ENCODE measurements at regions not wholly inside any gene's neighbourhood (a gene's known extent, or its start where the extent isn't known, plus 50 kb on each side); places are given as distances from the start of the nearest gene placed in this dataset.

DNA sequence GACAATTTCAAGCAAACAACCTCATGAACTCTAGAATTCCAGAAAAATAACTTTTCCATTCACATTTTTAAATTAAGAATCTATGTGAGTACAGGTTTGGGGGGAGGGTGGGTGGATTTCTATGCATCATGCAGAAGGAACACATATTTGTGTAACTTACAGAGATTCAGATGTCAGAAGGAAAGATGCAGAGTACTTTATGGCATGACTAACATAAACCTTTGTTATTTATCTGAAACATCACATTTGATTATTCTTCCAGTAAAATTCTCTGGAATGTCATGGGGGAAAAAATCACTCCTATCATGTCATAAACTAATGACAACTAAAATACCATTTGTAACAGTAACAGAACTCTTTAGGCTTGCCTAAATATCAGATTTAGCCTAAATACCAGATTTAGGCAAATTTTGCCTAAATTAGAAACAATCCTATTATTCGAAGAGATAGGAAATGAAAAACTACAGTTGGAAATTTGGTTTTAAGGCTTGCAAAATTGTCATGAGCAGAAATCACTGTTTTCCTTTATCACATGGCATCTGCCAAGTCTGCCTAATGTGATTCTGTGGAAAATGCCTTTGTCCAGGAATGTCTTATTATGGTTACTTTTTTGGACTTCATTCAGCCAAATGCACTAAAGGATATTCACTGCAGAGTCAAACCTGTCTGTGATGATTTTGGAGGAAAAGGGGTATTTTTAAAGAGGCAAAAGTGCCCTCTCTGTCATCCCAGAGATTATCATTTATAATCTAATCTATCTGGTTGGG lies 527.7 kb upstream of the CELF2 start:
- DNase-seq (ENCODE audit: extremely low spot score, insufficient read length, low read depth) (no peak), FAIRE-seq (no peak)

DNA sequence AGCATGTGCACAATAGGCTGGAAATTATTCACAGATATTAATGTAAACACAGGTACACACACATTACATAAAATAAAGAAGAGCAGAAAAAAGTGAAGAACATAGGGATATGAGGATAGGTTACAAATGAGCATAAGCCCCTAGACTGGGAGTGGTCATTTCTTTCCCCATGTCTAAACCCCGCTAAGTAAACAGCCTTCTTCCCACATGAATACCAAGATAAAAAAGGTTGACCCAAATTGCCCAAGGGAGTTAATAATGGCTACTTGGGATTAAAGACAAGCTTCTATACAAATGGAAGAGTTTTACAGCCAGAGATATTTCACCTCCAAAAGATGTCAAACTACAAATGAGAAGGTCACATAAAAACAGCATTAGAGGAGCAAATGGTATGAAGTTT lies 527.1 kb upstream of the CELF2 start:
- DNase-seq (ENCODE audit: extremely low spot score, insufficient read length, low read depth) (no peak), FAIRE-seq (no peak)

DNA sequence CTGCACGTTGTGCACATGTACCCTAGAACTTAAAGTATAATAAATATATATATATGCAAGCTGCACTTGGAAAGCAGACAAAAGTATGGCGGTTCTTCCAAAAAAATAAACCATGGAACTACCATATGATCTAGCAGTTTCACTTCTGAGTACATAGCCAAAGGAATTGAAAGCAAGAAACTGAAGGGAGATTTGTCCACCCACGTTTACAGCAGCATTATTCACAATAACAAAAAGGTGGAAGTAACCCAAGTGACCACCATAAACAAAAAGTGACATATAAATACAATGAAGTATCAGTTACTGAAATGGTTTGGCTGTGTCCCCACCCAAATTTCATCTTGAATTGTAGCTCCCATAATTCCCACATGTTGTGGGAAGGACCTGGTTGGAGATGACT lies 525.3 kb upstream of the CELF2 start:
- FAIRE-seq: no peak
- DNase-seq (ENCODE audit: extremely low spot score, insufficient read length, low read depth): no peak

DNA sequence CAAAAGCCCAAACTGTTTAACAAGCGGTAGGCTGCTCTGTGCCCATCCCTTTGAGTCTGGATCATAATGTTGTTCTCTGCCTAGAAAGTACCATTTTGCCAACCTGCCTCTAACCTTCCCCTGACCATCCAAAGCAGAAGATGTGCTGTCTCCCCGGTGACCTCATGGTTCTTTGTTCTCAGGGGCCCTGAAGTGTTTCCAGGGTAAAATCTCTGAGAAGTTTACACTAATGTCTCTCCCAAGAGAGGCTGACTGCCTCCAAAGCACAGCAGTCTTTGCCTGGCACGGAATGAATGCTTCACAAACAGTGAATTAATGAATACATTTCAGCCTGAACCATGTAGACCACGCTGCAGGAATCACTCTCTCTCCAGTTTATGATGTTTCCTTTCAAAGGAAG lies 523.8 kb upstream of the CELF2 start:
- DNase-seq (ENCODE audit: extremely low spot score, insufficient read length, low read depth) (no peak), FAIRE-seq (no peak)

DNA sequence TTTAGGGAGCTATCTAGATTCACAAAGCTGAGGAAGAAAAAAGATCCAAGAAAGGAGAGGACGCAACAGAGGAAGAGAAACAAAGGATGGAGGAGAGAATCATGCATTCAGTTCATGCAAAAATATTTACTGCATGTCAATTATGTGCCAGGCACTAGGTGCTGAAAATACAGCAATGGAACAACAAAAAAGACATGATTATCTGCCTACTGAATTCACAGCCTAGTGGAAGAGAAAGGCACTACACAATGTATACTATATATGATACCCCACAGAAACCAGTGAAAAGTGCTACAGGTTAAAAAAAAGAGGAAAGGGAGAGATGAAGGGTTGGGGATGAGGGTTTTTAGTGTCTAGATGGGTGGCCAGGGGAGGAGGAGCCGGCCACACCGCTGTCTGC lies 520.4 kb upstream of the CELF2 start:
- FAIRE-seq (no peak), DNase-seq (ENCODE audit: extremely low spot score, insufficient read length, low read depth) (no peak)

DNA sequence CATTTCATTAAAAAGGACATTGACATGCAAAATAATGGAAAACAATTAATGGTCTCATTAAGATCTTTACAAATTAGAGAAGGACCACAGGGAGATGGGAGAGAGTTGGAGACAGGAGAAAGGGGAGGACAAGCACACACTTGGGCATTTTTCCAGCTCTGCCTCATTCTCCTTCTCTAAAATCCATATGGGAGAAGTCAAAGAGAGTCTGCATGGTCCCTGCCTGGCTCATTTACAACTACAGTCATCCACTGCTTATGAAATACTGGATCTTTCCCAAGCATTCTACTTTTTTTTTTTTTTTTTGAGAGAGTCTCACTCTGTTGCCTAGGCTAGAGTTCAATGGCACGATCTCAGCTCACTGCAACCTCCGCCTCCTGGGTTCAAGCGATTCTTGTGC lies 518.9 kb upstream of the CELF2 start:
- no peak for DNase-seq (ENCODE audit: extremely low spot score, insufficient read length, low read depth)
- FAIRE-seq: no peak

DNA sequence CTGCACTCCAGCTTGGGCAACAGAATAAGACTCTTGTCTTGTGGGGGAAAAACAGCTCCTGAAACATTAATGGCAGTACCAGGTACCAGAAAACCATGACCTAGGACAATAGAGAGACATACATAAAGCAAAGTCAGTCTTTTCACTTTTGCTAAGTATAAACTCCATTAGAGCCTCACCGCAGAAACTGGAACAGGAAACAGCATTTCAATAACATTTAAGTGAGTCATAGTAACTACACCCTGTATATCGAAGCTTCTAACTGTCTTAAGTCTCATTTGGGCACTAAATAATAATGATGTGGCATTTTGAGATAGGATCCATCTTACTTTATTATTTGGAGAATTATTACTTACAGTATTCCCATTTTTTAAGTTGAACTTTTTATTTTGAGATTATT lies 517.8 kb upstream of the CELF2 start:
- no peak for DNase-seq (ENCODE audit: extremely low spot score, insufficient read length, low read depth)
- FAIRE-seq: no peak

DNA sequence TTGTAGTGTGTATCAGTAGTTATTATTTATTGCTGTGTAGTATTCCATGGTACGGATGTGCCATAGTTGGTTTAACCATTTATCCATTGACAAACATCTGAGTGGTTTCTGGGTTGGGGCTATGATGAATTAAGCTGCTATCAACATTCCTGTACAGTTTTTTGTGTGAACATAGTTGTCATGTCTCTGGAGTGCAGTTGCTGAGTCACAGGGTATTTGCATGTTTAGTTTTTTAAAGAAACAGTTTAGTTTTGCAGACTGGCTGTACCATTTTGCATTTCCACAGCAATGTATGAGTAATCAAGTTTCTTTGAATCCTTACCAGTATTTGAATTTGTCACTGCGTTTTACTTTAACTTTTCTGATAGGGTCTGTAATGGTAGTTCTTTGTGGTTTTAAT lies 516.7 kb upstream of the CELF2 start:
- no peak for FAIRE-seq
- no peak for DNase-seq (ENCODE audit: extremely low spot score, insufficient read length, low read depth)

DNA sequence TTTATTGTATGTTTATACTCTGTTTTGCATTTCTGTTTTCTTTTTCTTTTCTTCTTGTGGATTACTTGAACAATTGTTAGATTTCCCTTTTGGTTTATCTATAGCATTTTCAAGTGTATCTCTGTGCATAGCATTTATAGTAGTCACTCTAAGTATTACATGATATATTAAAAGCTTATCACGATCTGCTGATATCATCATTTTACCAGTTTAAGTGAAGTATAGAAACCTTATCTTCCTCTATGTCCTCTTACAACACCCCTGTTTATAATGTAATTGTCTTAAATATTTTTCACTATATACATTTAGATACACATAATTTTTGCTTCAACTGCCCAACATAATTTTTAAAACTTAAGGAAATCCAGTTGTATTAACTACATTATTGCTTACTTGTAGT lies 513.9 kb upstream of the CELF2 start:
- DNase-seq (ENCODE audit: extremely low spot score, insufficient read length, low read depth): no peak
- no peak for FAIRE-seq

DNA sequence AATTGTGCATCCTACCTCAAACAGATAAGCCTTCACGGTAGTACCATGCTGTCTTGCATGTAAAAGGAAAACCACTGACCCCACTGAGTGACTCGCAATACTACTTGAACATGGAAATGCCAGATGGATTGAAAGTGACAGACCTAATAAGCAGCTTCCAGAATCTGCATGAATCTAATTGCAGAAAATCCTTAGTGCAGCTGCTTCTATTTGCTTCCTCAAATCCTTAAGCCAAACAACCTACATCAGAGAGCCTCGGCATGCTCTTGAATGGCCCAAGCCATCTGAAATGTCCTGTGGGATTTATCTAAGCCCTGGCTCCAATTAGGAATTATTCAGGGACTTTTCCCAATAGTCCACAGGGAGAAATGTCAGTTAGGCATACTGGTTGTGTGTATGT lies 509.5 kb upstream of the CELF2 start:
- DNase-seq (ENCODE audit: extremely low spot score, insufficient read length, low read depth) (no peak), FAIRE-seq (no peak)

DNA sequence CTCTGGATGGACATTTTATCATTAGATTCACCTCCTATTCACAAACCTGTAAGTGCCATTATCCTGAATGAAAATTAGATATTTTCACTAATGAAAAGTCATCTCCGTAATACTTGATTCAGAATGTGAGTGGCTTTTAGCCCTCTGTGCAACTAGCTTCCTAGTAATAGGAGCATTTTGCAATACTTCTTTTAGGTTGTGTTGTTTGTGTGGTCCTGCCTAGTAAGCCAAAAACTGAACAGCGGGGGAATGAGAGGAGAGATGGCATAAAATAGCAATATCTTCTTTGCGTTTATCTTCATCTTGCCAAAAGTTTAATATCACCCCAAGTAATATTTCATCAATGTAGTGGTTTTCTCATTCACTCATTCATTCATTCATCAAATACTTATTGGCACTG lies 507.5 kb upstream of the CELF2 start:
- FAIRE-seq (no peak), DNase-seq (ENCODE audit: extremely low spot score, insufficient read length, low read depth) (no peak)

DNA sequence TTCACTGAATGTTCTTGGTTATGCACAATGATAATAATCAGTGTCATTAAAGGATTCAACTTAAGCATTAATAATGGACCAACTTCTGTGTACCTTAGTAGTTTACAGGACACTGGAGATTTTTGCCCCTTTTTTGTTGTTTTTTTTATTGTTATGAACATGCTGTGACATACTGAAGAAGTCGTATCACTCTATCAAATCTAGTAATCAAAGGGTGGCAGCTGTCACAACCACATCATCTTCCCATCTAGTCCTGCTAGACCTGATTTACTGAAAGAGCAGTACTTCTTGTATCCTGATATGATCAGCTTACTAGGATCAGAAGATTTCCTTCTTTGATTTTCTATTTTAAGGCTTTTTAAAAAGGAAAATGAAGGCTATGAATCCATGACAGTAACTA lies 504.6 kb upstream of the CELF2 start:
- DNase-seq (ENCODE audit: extremely low spot score, insufficient read length, low read depth): no peak
- no peak for FAIRE-seq

DNA sequence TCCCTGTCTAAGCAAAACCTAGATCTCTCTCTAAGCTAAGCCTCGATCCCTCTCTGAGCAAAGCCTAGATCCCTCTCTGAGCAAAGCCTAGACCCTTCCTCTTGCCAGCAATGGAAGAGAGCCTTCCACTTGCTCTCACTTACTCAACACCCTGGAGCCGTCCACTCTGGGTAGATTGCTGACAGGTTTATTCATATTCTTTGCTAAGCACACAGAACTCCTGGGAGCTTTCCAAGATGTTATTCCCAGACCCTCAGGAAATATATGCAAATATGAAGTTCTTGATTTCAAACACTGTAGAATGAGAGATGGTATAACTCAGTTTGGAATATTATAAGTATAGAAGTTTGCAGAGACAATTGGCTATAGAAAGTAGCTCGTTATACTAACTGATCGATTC lies 503.8 kb upstream of the CELF2 start:
- no peak for FAIRE-seq
- no peak for DNase-seq (ENCODE audit: extremely low spot score, insufficient read length, low read depth)

DNA sequence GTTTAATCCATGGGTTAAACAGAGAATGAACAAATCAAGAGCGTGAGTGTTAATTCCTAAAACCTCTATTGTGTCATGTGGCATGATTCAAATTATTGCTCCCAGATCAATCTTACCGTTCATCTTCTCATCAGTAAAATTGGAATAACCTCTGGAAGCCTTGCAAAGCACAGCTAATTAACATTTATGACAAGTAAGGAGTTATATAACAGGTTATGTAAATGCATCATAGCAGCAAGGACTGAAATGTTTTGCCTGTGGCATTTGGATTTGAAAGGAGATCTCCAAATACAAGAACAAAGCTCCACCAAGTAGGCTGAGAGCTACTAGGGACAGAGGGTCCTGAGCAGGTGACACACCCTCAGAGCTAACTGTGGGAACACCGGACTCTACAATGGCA lies 502.9 kb upstream of the CELF2 start:
- DNase-seq (ENCODE audit: extremely low spot score, insufficient read length, low read depth): no peak
- no peak for FAIRE-seq

DNA sequence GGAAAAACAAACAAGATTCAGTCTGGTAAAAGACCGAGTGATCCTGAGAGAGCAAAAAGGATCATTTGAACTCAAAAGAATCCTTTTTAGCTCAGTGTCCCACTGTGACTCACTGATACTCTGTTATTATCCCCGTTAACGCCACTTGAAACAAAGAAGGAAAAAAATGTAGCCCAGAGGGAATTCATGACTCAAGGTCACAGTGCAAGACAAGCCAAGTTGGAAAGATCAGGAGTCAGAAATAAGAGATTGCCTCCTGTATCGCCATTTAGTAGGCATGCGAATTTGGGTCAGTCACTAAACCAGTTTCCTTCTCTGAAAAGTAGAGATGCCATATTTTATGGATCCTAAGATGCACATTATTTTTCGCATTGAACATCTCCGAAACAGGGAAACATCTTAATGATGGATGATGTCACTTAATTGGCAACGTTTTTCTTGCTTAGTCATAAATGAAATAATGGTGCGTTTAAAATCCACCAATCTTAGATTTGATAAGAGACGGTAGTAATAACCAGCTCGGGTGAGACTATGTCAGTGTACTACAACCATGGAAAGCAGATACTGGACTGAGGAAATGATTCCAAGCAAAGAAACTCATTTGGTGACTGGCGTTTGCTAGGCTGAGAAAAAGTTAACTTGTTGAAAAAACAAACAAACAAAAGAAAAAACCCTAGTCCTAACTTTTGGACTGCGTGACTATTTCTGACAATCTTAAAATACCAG lies 502.0 kb upstream of the CELF2 start:
- FAIRE-seq: no peak
- no peak for DNase-seq (ENCODE audit: extremely low spot score, insufficient read length, low read depth)

DNA sequence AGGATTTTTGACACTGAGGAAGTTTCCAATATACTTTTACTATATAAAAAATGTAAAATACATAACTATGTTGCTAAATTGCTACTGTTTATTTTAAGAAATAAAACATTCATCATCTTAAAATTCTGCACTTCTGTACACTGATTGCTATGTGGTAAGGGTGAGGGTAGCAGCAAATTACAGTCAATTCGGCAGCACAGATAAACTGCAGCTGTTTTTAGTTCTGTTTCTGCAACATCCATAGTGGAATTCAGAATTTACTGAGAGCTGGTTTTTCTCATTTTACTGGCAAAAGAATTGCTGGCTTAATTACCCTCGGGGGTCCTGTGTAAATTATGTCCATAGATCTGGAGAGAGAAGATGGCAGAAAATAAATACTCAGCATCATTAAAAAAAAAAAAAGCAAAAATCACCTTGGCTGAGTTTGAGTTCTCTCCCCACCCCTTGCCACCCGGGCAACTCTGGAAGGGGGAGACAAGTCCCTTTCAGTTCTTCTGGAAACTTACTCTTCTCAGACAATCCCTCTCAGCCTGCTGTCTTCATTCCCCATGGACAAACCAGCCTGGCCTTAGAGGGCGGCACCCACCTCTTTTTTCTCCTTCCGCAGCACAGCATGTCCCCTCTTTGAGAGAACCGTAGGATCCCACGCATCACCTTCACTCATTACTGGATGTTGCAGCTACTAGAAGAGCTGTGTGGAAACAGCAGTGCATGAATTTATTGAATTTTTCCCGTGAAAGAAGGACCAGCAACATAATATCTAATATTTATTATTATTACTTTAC lies 501.1 kb upstream of the CELF2 start:
- no peak for FAIRE-seq
- no peak for DNase-seq (ENCODE audit: extremely low spot score, insufficient read length, low read depth)

DNA sequence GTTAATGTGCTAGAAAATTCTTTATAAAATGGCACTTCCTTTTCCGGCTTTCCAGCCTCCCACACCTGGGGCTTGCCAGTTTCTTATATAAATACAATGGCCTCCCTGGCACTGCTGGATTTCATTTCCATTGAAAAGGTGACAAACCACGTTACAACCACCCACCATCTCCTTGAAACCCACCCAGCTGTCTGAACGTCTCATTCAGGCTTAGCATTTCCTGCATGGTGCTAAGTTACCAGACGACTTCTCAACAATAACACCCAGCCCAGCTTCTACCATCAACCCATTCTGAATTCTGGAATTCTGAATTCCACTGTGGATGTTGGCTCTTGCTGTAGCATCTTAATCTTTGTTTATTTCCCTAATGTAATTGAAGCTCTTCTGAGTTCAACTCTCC lies 499.8 kb upstream of the CELF2 start:
- FAIRE-seq: no peak
- DNase-seq (ENCODE audit: extremely low spot score, insufficient read length, low read depth): no peak

DNA sequence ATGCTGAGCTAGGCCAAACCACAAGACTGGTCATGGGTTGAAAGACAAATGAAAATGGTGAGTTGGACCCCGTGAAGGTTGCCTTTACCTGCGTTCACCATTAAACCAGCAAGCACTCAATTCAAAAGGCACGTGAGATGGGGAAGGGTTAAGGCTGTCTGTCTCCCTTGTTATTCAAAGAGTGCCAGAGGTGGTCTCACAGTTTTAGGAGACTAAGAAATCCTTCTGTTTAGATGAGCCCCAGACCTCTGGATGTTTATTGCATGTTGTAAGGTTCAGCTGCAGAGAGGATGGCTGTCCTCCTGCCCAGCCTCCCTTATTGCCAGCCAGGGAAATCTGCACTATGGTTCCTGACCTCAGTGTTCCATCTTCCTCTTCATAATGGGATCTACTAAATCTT lies 498.0 kb upstream of the CELF2 start:
- FAIRE-seq: no peak
- no peak for DNase-seq (ENCODE audit: extremely low spot score, insufficient read length, low read depth)

DNA sequence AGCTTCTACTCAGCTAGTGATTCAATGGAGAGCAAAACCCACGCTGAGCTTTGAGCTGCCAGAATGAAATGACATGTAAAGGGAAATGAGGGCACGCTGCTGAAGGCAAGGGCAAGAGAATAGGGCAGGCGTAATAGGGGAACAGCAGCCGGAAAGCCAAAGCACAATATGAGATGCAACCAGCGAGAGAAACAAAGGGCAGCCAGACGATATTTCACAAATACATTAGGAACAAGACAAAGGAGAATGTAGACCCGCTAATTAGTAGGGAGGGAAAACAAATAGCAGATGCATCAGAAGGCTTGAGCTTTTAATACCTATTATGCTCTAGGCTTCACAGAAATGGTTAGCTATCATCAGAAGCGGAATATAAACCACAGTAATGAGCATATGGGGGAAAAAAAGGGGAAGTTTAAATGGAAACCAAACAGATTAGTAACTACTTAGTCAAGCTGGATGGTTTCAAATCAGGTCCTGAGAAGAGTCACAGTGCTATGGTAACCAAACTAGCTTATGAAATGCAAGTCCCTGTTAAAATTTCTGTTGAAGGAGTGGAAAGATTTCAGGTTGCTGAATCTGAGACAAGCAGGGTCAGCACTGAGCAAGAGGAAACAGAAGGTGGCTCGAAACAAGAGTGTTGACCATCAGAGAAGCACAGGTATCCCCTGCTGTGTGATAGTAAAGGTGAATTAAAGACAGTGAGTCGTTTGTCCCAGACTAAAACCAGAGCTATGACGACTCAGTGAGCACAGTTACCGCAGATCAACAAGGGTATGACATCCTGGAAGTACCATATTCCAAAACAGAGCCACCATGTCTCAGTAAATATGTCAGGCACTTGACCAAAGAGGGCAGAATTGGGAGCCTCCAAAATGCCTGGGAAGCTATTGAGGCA lies 496.9 kb upstream of the CELF2 start:
- FAIRE-seq (peak; percentile 65), DNase-seq (ENCODE audit: extremely low spot score, insufficient read length, low read depth) (peak; percentile 8)

DNA sequence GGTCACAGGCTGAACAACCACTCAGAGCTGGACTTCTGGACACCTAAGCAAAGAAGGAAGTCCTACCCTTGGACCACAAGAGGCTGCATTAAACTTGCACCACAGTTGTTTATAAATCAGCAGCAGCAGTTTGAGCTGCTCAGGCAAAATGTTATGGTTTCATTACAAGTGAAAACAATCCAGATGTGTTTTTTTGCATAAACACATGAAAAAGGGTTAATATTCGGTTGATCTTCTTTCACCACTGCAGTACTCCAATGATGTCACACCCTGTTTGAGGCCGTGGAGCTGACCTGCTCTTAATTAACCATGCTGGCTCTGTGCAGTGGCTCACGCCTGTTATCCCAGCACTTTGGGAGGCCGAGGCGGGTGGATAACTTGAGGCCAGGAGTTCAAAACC lies 490.8 kb upstream of the CELF2 start:
- FAIRE-seq (no peak), DNase-seq (ENCODE audit: extremely low spot score, insufficient read length, low read depth) (no peak)

All from GM18507 (cell line).